ENCODE measurements at regions not wholly inside any gene's neighbourhood (a gene's known extent, or its start where the extent isn't known, plus 50 kb on each side); places are given as distances from the start of the nearest gene placed in this dataset.
A peak's percentile ranks its signal among the peaks of the same experiment; 100 is the strongest.

- intact Hi-C loops (cut with DNase I): no loop called here
Observed at GRCh38 chr13:31853643-31854326, 114.5 kb downstream of the RXFP2 start.

GRCh38 chr13:31859571-31859970 is 120.2 kb downstream of the RXFP2 start:
- DNase-seq (no peak), ATAC-seq (ENCODE audit: poor library complexity) (peak; percentile 38)
- intact Hi-C loops (cut with DNase I): no loop called here

More at GRCh38 chr13:31853643-31854326, 114.5 kb downstream of the RXFP2 start:
- no peak for DNase-seq
- ATAC-seq (ENCODE audit: poor library complexity): no peak

- intact Hi-C loops (cut with DNase I): no loop called here
- DNase-seq (peak; percentile 59), ATAC-seq (ENCODE audit: poor library complexity) (peak; percentile 63)
Observed at GRCh38 chr13:31860002-31860401, 120.7 kb downstream of the RXFP2 start.

GRCh38 chr13:31862828-31863227 is 123.5 kb downstream of the RXFP2 start:
- DNase-seq: no peak
- intact Hi-C loops (cut with DNase I): no loop called here
- ATAC-seq (ENCODE audit: poor library complexity): no peak

GRCh38 chr13:31864307-31864706 is 125.0 kb downstream of the RXFP2 start:
- ATAC-seq (ENCODE audit: poor library complexity): no peak
- no peak for DNase-seq
- intact Hi-C loops (cut with DNase I): no loop called here

GRCh38 chr13:31866099-31866498 is 126.8 kb downstream of the RXFP2 start:
- no peak for DNase-seq
- intact Hi-C loops (cut with DNase I): no loop called here
- ATAC-seq (ENCODE audit: poor library complexity): no peak

GRCh38 chr13:31867709-31868108 is 128.4 kb downstream of the RXFP2 start:
- ATAC-seq (ENCODE audit: poor library complexity): no peak
- intact Hi-C loops (cut with DNase I): no loop called here
- no peak for DNase-seq

GRCh38 chr13:31869582-31869981 is 130.3 kb downstream of the RXFP2 start:
- intact Hi-C loops (cut with DNase I): no loop called here
- ATAC-seq (ENCODE audit: poor library complexity) (no peak), DNase-seq (no peak)

GRCh38 chr13:31870511-31870910 is 131.2 kb downstream of the RXFP2 start:
- DNase-seq (no peak), ATAC-seq (ENCODE audit: poor library complexity) (no peak)
- intact Hi-C loops (cut with DNase I): no loop called here

- DNase-seq (no peak), ATAC-seq (ENCODE audit: poor library complexity) (no peak)
- intact Hi-C loops (cut with DNase I): no loop called here
Observed at GRCh38 chr13:31873145-31873544, 133.8 kb downstream of the RXFP2 start.

GRCh38 chr13:31875134-31875533 is 135.8 kb downstream of the RXFP2 start:
- intact Hi-C loops (cut with DNase I): no loop called here
- DNase-seq (no peak), ATAC-seq (ENCODE audit: poor library complexity) (no peak)

- intact Hi-C loops (cut with DNase I): no loop called here
- DNase-seq (no peak), ATAC-seq (ENCODE audit: poor library complexity) (no peak)
Observed at GRCh38 chr13:31878052-31878451, 138.7 kb downstream of the RXFP2 start.

- ATAC-seq (ENCODE audit: poor library complexity) (no peak), DNase-seq (no peak)
- intact Hi-C loops (cut with DNase I): no loop called here
Observed at GRCh38 chr13:31878495-31878894, 139.2 kb downstream of the RXFP2 start.

- intact Hi-C loops (cut with DNase I): no loop called here
- ATAC-seq (ENCODE audit: poor library complexity): no peak
Observed at GRCh38 chr13:31878955-31879354, 139.6 kb downstream of the RXFP2 start.

GRCh38 chr13:31880851-31881494 is 141.6 kb downstream of the RXFP2 start:
- peak; percentile 48 for ATAC-seq (ENCODE audit: poor library complexity)
- DNase-seq: no peak
- intact Hi-C loops (cut with DNase I): no loop called here

More at GRCh38 chr13:31878955-31879354, 139.6 kb downstream of the RXFP2 start:
- no peak for DNase-seq

GRCh38 chr13:31881495-31881882 is 142.2 kb downstream of the RXFP2 start:
- DNase-seq (no peak), ATAC-seq (ENCODE audit: poor library complexity) (no peak)
- intact Hi-C loops (cut with DNase I): no loop called here

- intact Hi-C loops (cut with DNase I): no loop called here
- DNase-seq (no peak), ATAC-seq (ENCODE audit: poor library complexity) (no peak)
Observed at GRCh38 chr13:31882794-31883193, 143.5 kb downstream of the RXFP2 start.

- no peak for ATAC-seq (ENCODE audit: poor library complexity)
- intact Hi-C loops (cut with DNase I): no loop called here
- no peak for DNase-seq
Observed at GRCh38 chr13:31884556-31884955, 145.2 kb downstream of the RXFP2 start.

- DNase-seq (no peak), ATAC-seq (ENCODE audit: poor library complexity) (peak; percentile 60)
- intact Hi-C loops (cut with DNase I): loop anchor here (5.0 kb wide), 1 partner anchor 39 kb away; no protein-coding TSS in a partner anchor
Observed at GRCh38 chr13:31885994-31886393, 145.6 kb upstream of the FRY start.

- DNase-seq (no peak), ATAC-seq (ENCODE audit: poor library complexity) (no peak)
- intact Hi-C loops (cut with DNase I): loop anchor here (5.0 kb wide), 1 partner anchor 40 kb away; no protein-coding TSS in a partner anchor
Observed at GRCh38 chr13:31887286-31887685, 144.3 kb upstream of the FRY start.
